ENCODE measurements at regions not wholly inside any gene's neighbourhood (a gene's known extent, or its start where the extent isn't known, plus 50 kb on each side); places are given as distances from the start of the nearest gene placed in this dataset.

GRCh38 chr20:24064092-24064491 is 75.5 kb upstream of the GGTLC1 start:
- no peak for DNase-seq (ENCODE audit: low read depth)

- DNase-seq (ENCODE audit: low read depth): peak; percentile 66
Measured at GRCh38 chr20:24063100-24063499, 74.5 kb upstream of the GGTLC1 start.

GRCh38 chr20:24060851-24061590 is 72.4 kb upstream of the GGTLC1 start:
- DNase-seq (ENCODE audit: low read depth): peak; percentile 67

GRCh38 chr20:24059174-24059573 is 70.6 kb upstream of the GGTLC1 start:
- no peak for DNase-seq (ENCODE audit: low read depth)

- DNase-seq (ENCODE audit: low read depth): no peak
Measured at GRCh38 chr20:24056491-24056890, 67.9 kb upstream of the GGTLC1 start.

- DNase-seq (ENCODE audit: low read depth): no peak
Measured at GRCh38 chr20:24052599-24053275, 64.2 kb upstream of the GGTLC1 start.

- DNase-seq (ENCODE audit: low read depth): no peak
Measured at GRCh38 chr20:24051160-24051559, 62.6 kb upstream of the GGTLC1 start.

GRCh38 chr20:24050119-24050518 is 61.5 kb upstream of the GGTLC1 start:
- no peak for DNase-seq (ENCODE audit: low read depth)

- no peak for DNase-seq (ENCODE audit: low read depth)
Measured at GRCh38 chr20:24049081-24049480, 60.5 kb upstream of the GGTLC1 start.

- DNase-seq (ENCODE audit: low read depth): no peak
Measured at GRCh38 chr20:24048024-24048611, 59.5 kb upstream of the GGTLC1 start.

- peak; percentile 20 for DNase-seq (ENCODE audit: low read depth)
Measured at GRCh38 chr20:24046888-24047287, 58.3 kb upstream of the GGTLC1 start.

- DNase-seq (ENCODE audit: low read depth): no peak
Measured at GRCh38 chr20:24045621-24046318, 57.2 kb upstream of the GGTLC1 start.

GRCh38 chr20:24043294-24043693 is 54.7 kb upstream of the GGTLC1 start:
- DNase-seq (ENCODE audit: low read depth): peak; percentile 46

GRCh38 chr20:24042646-24043045 is 54.1 kb upstream of the GGTLC1 start:
- peak; percentile 12 for DNase-seq (ENCODE audit: low read depth)

- DNase-seq (ENCODE audit: low read depth): no peak
Measured at GRCh38 chr20:24040896-24041459, 52.4 kb upstream of the GGTLC1 start.

GRCh38 chr20:24039196-24039595 is 50.6 kb upstream of the GGTLC1 start:
- peak; percentile 54 for DNase-seq (ENCODE audit: low read depth)
